WTC11 (cell line): ENCODE measurements at regions not wholly inside any gene's neighbourhood (a gene's known extent, or its start where the extent isn't known, plus 50 kb on each side); places are given as distances from the start of the nearest gene placed in this dataset.

Source experiments
- CTCF ChIP-seq: fragments of 200-600 bp; IDR thresholded peaks from 2 replicates; pipeline ENCODE4 v1.8.0; 2022; ENCODE audit warnings: antibody characterized with exemption
- JUN ChIP-seq: sonication (generic); formaldehyde crosslinking; IDR thresholded peaks from 2 replicates; pipeline ENCODE4 v1.8.0; 2023; ENCODE audit warnings: mild to moderate bottlenecking, missing genetic modification reagents
- MXD4 ChIP-seq: fragments of 250-450 bp; sonication (Bioruptor Pico); IDR thresholded peaks from 2 replicates; pipeline ENCODE4 v1.8.0; 2021; ENCODE audit warnings: mild to moderate bottlenecking, moderate library complexity, borderline replicate concordance
- SP1 ChIP-seq: sonication (generic); formaldehyde crosslinking; conservative IDR thresholded peaks from 2 replicates; pipeline ENCODE4 v1.8.1; 2022; ENCODE audit warnings: missing genetic modification reagents
- USF2 ChIP-seq: sonication (generic); formaldehyde crosslinking; IDR thresholded peaks from 2 replicates; pipeline ENCODE4 v1.8.1; 2023; ENCODE audit warnings: mild to moderate bottlenecking, missing genetic modification reagents, moderate library complexity
- ZNF138 ChIP-seq: sonication (generic); formaldehyde crosslinking; conservative IDR thresholded peaks from 2 replicates; pipeline ENCODE4 v1.8.1; 2022; ENCODE audit warnings: mild to moderate bottlenecking, moderate library complexity, missing genetic modification reagents

DNA sequence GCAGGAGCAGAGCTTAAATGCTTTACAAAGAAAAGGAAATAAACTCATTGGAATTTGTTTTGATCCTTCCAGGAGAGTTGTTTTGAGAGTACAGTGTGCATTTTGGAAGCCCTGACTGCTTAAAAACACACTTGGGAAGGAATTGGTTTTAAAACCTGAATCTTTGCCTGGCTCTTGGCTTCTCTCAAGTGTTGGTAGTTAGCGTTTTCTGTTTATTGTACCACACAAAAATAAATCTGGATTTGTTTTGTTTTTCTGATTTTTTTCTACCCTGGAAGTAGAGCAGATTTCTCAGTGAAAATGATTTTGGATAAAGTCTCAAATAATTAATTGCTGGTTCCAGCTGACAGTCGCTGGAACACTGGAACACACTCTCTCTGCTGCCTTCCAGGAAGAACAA lies 90.6 kb downstream of the CHST2 start:
- TF ChIP-seq CTCF (no peak), MXD4 (CRISPR knock-in tag) (no peak), JUN (no peak), ZNF138 (no peak), SP1 (CRISPR knock-in tag) (no peak), USF2 (CRISPR knock-in tag) (no peak)
